ENCODE measurements at regions not wholly inside any gene's neighbourhood (a gene's known extent, or its start where the extent isn't known, plus 50 kb on each side); places are given as distances from the start of the nearest gene placed in this dataset.

DNA sequence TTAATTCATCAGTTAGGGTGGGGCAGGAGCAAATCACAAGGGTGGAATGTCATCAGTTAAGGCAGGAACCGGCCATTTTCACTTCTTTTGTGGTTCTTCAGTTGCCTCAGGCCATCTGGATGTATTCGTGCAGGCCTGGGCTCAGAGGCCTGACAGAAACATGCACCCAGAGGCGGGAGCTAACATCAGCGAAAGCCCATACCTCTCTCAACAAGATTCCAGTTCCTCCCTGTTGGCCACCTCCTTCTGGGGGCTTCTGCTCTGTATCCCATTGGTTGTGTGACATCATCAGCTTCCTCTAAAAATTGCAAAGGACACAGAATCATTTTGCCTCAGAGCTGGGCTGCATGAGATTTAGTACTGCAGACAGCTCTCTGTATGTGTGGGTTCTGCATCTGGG is 134.3 kb downstream of the ZNF664 start:
- DNase-seq (ENCODE audit: low read depth, low spot score) (no peak), ATAC-seq (no peak)
- no peak overlapping the region for H3K27ac ChIP-seq (ENCODE audit: low read length)
- H3K4me1 ChIP-seq (ENCODE audit: control insufficient read depth, insufficient read depth, low read length): no peaks in the 10 kb centered on the region
- in situ Hi-C loops (cut with HindIII; ENCODE audit: low pct_unique_long_range_greater_than_20kb, low sequenced_read_pairs) (no loop called here), intact Hi-C loops (cut with micrococcal nuclease; ENCODE audit: unreplicated experiment) (no loop called here)
- ChIA-PET POLR2A (no interaction called here), CTCF (no interaction called here)
- BruUV-seq (replicated peaks): no TSS peak
- no peaks in the 10 kb centered on the region for H3K36me3 ChIP-seq (ENCODE audit: control insufficient read depth, insufficient read depth, low read length)
- no peak overlapping the region for H3K4me3 ChIP-seq (ENCODE audit: low read depth in 2 of 2, low read length in 2 of 2)
- H3K27me3 ChIP-seq (ENCODE audit: control insufficient read depth, insufficient read depth, low read length): no peaks in the 10 kb centered on the region
- no peaks in the 10 kb centered on the region for H3K9me3 ChIP-seq (ENCODE audit: control insufficient read depth, insufficient read depth, low read depth, low read length)
- TF ChIP-seq CTCF (IDR thresholded peaks at IDR 0.05) (no peak), REST (IDR thresholded peaks at IDR 0.05; ENCODE audit: insufficient read depth in 1 of 2, low read depth in 2 of 2, low read length in 1 of 2) (no peak), TCF7L2 (IDR thresholded peaks at IDR 0.05; ENCODE audit: low read depth, low read length) (no peak), SIN3A (IDR thresholded peaks at IDR 0.05; ENCODE audit: borderline replicate concordance, insufficient read depth, low read depth, low read length) (no peak), POLR2AphosphoS5 (IDR thresholded peaks at IDR 0.05; ENCODE audit: low read depth, low read length) (no peak)

GRCh38 chr12:124109760-124110159 is 136.7 kb downstream of the ZNF664 start:
- Histone ChIP-seq H3K4me3 (ENCODE audit: low read depth in 2 of 2, low read length in 2 of 2) (no peak overlapping the region), H3K9me3 (ENCODE audit: control insufficient read depth, insufficient read depth, low read depth, low read length) (no peaks in the 10 kb centered on the region), H3K4me1 (ENCODE audit: control insufficient read depth, insufficient read depth, low read length) (no peaks in the 10 kb centered on the region), H3K27ac (ENCODE audit: low read length) (no peak overlapping the region), H3K27me3 (ENCODE audit: control insufficient read depth, insufficient read depth, low read length) (no peaks in the 10 kb centered on the region), H3K36me3 (ENCODE audit: control insufficient read depth, insufficient read depth, low read length) (no peaks in the 10 kb centered on the region)
- ATAC-seq: peak; percentile 81
- no peak for DNase-seq (ENCODE audit: low read depth, low spot score)
- TF ChIP-seq TCF7L2 (IDR thresholded peaks at IDR 0.05; ENCODE audit: low read depth, low read length) (no peak), CTCF (IDR thresholded peaks at IDR 0.05) (no peak), SIN3A (IDR thresholded peaks at IDR 0.05; ENCODE audit: borderline replicate concordance, insufficient read depth, low read depth, low read length) (no peak), REST (IDR thresholded peaks at IDR 0.05; ENCODE audit: insufficient read depth in 1 of 2, low read depth in 2 of 2, low read length in 1 of 2) (no peak), POLR2AphosphoS5 (IDR thresholded peaks at IDR 0.05; ENCODE audit: low read depth, low read length) (no peak)
- intact Hi-C loops (cut with micrococcal nuclease; ENCODE audit: unreplicated experiment): no loop called here
- POLR2A ChIA-PET: no interaction called here
- in situ Hi-C loops (cut with HindIII; ENCODE audit: low pct_unique_long_range_greater_than_20kb, low sequenced_read_pairs): no loop called here
- CTCF ChIA-PET: no interaction called here
- no TSS peak for BruUV-seq (replicated peaks)

Data from Panc1 (cell line).